ENCODE measurements at regions not wholly inside any gene's neighbourhood (a gene's known extent, or its start where the extent isn't known, plus 50 kb on each side); places are given as distances from the start of the nearest gene placed in this dataset.

DNA sequence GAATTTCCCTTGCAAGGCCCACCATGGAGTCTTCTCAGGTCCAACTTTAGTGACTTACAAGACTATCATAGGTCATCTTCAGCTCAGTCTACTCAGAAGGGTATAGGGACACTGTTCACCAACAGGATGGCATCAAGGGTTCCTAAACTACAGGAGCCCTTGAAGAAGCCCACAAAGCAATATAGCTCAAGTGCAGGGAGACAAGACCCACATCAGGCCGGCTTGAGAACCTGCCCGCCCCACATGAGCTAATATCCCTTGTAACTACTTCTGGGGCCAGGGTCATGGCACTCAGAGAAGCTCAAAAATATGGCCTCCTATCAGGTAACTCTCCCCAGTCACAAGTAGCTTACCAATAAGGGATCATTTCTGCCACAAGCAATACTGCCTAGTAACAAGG is 249.9 kb downstream of the CDK5RAP2 start:
- TF ChIP-seq, protein P1, sequence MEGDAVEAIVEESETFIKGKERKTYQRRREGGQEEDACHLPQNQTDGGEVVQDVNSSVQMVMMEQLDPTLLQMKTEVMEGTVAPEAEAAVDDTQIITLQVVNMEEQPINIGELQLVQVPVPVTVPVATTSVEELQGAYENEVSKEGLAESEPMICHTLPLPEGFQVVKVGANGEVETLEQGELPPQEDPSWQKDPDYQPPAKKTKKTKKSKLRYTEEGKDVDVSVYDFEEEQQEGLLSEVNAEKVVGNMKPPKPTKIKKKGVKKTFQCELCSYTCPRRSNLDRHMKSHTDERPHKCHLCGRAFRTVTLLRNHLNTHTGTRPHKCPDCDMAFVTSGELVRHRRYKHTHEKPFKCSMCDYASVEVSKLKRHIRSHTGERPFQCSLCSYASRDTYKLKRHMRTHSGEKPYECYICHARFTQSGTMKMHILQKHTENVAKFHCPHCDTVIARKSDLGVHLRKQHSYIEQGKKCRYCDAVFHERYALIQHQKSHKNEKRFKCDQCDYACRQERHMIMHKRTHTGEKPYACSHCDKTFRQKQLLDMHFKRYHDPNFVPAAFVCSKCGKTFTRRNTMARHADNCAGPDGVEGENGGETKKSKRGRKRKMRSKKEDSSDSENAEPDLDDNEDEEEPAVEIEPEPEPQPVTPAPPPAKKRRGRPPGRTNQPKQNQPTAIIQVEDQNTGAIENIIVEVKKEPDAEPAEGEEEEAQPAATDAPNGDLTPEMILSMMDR (IDR thresholded peaks at IDR 0.05; ENCODE audit: low read length), result no peak
- no peak for TF ChIP-seq EZH2 (optimal IDR thresholded peaks at IDR 0.05; ENCODE audit: low read depth, low read length)

Data from MM.1S (cell line).